ENCODE measurements at regions not wholly inside any gene's neighbourhood (a gene's known extent, or its start where the extent isn't known, plus 50 kb on each side); places are given as distances from the start of the nearest gene placed in this dataset.

DNA sequence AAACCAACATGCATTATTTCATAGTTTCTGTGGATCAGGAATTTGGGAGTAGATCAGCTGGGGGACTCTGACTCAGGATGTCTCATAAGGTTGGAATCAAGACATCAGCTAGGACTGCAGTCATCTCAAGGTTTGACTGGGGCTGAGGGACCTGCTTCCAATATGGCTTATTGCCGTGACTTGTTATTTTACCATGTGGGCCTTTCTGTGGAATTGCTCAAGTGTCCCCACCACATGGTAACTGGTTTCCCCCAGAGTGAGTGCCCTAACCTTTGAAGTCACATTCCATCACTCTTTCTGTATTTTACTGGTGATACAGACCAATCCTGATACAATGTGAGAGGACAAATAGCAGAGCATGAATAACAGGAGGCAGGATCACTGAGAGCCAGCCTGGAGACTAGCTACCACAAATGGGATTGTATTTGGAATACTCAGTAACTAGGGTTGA is 70.2 kb upstream of the ELL2 start:
- H3K4me3 ChIP-seq (ENCODE audit: low read depth, low read length), result no peak overlapping the region
- no peak for TF ChIP-seq CTCF (conservative IDR thresholded peaks at IDR 0.05; ENCODE audit: low read depth, low read length)
- no peak for DNase-seq (ENCODE audit: low read depth)

- no peak overlapping the region for H3K4me3 ChIP-seq (ENCODE audit: low read depth, low read length)
- no peak for DNase-seq (ENCODE audit: low read depth)
- TF ChIP-seq CTCF (conservative IDR thresholded peaks at IDR 0.05; ENCODE audit: low read depth, low read length), result no peak
Observed at GRCh38 chr5:96031180-96031579, 69.5 kb upstream of the ELL2 start.

DNA sequence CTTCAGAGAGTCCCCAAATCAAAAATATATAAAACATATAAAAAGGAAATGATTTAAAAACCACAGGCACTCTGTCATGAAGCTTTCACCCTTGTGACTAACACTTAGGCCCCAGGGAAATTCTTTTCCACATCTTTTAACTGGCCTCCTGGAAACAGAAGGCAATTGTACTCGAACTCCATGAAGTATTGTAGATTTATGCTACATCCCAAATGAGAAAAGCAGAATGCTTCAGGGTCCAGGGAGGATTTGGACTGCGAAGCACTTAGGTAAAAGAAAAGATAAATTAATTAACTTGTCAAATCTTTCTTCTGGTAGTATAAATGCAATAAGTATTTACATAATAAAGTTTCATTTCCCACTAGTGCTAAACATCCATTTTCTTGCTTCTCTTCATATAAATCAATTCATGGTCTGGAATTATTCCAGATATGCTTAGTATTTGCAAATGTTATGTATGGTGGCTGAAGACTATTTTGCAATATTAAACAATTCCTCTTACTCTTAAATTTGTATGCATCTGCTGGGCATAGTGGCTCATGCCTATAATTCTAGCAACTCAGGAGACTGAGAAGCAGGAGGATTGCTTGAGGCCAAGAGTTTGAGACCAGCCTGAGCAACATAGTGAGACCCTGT is 64.9 kb upstream of the ELL2 start:
- no peak overlapping the region for H3K4me3 ChIP-seq (ENCODE audit: low read depth, low read length)
- no peak for TF ChIP-seq CTCF (conservative IDR thresholded peaks at IDR 0.05; ENCODE audit: low read depth, low read length)

GRCh38 chr5:96024683-96025475 is 63.2 kb upstream of the ELL2 start:
- no peak for TF ChIP-seq CTCF (conservative IDR thresholded peaks at IDR 0.05; ENCODE audit: low read depth, low read length)
- H3K4me3 ChIP-seq (ENCODE audit: low read depth, low read length), result no peak overlapping the region
- no peak for DNase-seq (ENCODE audit: low read depth)

More for the DNA sequence above, 64.9 kb upstream of the ELL2 start:
- no peak for DNase-seq (ENCODE audit: low read depth)

GRCh38 chr5:96023518-96023917 is 61.9 kb upstream of the ELL2 start:
- DNase-seq (ENCODE audit: low read depth), result no peak
- TF ChIP-seq CTCF (conservative IDR thresholded peaks at IDR 0.05; ENCODE audit: low read depth, low read length), result no peak
- H3K4me3 ChIP-seq (ENCODE audit: low read depth, low read length), result no peak overlapping the region

DNA sequence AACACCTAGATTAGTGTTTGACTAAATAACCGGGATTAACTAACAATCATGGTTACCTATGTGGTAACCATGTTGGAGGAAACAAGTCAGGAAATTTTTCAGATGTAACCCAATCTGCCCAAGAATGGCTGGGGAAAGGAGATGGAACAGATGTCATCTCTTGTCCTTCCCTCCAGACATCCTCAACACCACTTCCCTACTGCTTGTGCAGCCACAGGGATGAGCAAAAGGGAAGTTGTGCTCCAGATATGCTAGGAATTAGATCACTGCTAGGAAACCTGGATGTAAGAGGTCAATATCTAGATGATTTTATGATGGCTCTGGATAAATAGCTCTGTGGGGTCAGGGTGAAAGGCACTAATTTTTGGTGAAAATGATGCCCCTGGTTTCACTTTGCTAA is 61.3 kb upstream of the ELL2 start:
- H3K4me3 ChIP-seq (ENCODE audit: low read depth, low read length), result no peak overlapping the region
- no peak for TF ChIP-seq CTCF (conservative IDR thresholded peaks at IDR 0.05; ENCODE audit: low read depth, low read length)
- no peak for DNase-seq (ENCODE audit: low read depth)

All from epithelial cell of proximal tubule (primary cell).